Fibroblast of pulmonary artery (primary cell): ENCODE measurements at regions not wholly inside any gene's neighbourhood (a gene's known extent, or its start where the extent isn't known, plus 50 kb on each side); places are given as distances from the start of the nearest gene placed in this dataset.
"Not testable (repeated sequence)": the region's sequence is repeated elsewhere in the genome, so short reads cannot be mapped to it uniquely, and the experiment has no call there.

Experiments used
- DNase-seq: peaks from one replicate; pipeline ENCODE4 v3.0.0-alpha.2; 2010; ENCODE audit warnings: low read depth
- H3K4me3 ChIP-seq: replicated peaks from 2 replicates; pipeline ENCODE4 v1.5.1; 2011; ENCODE audit warnings: low read depth, mild to moderate bottlenecking, control low read depth, low read length, moderate library complexity
- TF ChIP-seq, protein P1 (sequence below): IDR thresholded peaks from 2 replicates; pipeline ENCODE4 v1.5.1; 2011; ENCODE audit warnings: mild to moderate bottlenecking, control low read depth, low read length, inconsistent platforms; ENCODE audit errors: missing control alignments

DNA sequence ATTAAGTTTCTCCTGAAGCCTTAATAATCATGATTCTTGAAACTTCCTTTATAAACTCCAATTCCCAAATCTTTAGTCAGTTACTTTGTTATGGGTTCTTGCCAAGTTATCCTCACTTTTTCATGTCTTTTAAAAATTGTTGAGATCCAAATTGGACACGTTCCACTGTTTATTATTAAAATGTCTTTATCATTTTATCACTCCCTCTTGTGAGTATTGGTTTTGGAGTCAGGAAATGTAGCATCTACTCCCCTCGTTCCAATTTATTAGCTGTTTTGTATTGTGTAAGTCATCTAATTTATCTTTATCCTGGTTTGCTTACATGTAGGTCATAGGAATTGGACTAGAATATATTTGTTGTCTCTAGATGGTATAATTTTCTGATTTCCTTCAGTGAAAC is 213.1 kb upstream of the SLC39A10 start:
- DNase-seq: no peak
- H3K4me3 ChIP-seq: no peak overlapping the region
- TF ChIP-seq, protein P1, sequence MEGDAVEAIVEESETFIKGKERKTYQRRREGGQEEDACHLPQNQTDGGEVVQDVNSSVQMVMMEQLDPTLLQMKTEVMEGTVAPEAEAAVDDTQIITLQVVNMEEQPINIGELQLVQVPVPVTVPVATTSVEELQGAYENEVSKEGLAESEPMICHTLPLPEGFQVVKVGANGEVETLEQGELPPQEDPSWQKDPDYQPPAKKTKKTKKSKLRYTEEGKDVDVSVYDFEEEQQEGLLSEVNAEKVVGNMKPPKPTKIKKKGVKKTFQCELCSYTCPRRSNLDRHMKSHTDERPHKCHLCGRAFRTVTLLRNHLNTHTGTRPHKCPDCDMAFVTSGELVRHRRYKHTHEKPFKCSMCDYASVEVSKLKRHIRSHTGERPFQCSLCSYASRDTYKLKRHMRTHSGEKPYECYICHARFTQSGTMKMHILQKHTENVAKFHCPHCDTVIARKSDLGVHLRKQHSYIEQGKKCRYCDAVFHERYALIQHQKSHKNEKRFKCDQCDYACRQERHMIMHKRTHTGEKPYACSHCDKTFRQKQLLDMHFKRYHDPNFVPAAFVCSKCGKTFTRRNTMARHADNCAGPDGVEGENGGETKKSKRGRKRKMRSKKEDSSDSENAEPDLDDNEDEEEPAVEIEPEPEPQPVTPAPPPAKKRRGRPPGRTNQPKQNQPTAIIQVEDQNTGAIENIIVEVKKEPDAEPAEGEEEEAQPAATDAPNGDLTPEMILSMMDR: no peak

DNA sequence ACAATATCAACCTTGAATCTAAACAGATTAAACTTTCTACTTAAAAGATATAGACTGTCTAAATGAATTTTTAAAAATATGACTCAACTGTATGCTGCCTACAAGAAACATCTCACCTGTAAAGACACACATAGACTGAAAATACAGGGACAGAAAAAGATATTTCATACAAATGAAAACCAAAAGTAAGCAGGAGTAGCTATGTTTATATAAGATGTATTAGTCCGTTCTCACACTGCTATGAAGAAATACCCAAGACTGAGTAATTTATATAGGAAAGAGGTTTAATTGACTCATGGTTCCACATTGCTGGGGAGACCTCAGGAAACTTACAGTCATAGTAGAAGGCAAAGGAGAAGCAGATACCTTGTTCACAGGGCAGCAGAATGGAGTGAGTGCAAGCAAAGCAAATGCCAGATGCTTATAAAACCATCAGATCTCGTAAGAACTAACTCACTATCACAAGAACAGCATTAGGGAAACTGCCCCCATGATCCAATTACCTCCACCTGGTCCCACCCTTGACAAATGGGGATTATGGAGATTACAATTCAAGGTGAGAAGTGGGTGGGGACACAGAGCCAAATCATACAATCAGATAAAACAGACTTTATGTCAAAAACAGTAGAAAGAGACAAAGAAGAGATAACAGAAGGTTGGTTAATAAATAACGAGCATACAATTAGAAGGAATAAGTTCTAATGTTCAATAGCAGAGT is 214.4 kb upstream of the SLC39A10 start:
- DNase-seq: no peak
- no peak overlapping the region for H3K4me3 ChIP-seq
- TF ChIP-seq, protein P1: no peak

DNA sequence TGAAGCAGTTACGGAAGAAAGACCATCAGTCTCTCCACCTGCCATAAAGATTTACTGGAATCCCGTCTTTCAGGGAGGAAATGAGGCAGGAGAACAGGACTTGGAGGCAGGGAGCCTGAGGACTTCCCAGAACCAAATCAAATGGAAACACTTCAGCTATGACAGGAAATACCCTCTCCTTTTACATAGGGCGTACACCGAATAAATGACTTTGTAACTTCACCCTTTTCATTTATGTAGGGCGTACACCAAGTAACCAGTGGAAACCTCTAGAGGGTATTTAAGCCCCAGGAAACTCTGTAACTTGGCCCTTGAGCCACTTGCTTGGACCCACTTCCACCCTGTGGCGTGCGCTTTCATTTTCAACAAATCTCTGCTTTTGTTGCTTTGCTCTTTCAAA is 218.3 kb upstream of the SLC39A10 start:
- no peak overlapping the region for H3K4me3 ChIP-seq
- DNase-seq: no peak
- TF ChIP-seq, protein P1: no peak

DNA sequence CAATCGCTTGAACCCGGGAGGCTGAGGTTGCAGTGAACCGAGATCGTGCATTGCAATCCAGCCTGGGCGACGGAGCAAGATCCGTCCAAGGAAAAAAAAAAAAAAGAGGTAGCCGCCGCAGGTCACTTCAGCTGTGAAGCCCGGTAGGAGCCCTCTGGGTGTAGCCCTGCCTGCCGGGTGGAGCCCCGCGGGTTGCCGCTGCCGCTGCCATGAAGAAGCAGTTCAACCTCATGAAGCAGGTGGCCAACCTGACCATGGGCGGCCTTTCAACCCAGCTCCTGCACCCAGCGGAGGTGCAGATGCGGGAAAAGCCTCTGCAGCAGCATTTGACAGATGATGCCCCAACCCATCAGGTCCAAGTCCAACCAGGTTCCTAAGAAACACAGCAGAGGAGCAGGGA is 219.5 kb upstream of the SLC39A10 start:
- H3K4me3 ChIP-seq: no peak overlapping the region
- DNase-seq: no peak
- TF ChIP-seq, protein P1: no peak

DNA sequence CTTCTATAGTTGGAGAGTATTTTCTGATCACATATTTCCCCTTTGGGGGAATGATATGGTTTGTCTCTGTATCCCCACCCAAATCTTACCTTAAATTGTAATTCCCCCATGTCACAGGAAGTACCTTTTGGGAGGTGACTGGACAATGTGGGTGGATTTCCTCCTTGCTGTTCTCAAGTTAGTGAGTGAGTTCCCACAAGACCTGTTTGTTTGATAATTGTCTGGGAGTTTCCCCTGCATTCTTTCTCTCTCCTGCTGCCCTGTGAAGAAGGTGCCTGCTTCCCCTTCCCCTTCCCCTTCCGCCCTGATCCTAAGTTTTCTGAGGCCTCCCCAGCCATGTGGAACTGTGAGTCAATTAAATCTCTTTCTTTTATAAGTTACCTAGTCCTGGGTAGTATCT is 222.7 kb upstream of the SLC39A10 start:
- no peak for DNase-seq
- TF ChIP-seq, protein P1: no peak
- no peak overlapping the region for H3K4me3 ChIP-seq

DNA sequence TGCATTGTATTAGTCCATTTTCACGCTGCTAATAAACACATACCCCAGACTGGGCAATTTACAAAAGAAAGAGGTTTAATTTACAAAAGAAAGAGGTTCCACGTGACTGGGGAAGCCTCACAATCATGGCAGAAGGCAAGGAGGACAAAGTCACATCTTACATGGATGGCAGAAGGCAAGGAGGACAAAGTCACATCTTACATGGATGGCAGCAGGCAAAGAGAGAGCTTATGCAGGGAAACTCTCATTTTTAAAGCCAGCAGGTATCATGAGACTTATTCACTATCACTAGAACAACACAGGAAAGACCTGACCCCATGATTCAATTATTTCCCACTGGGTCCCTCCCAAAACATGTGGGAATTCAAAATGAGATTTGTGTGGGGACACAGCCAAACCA is 223.3 kb upstream of the SLC39A10 start:
- DNase-seq, H3K4me3 ChIP-seq: not testable (repeated sequence)

DNA sequence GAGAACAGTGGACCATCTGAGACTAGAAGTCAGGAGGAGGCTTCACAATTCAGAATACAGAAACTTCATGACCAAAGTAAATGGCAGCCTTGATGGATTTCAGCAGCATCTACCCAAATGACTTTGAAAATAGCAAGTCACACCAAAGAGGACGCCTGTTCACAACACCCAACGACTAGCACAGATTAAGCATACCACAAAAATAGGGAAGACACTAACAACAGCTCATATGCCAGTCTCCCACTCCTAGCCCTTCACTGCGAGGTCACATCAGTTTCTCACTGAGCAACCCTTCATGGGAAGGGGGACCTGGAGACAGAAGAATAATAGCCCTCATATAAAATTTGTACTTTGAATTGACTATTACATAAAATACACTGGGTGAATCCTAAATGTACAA is 228.4 kb upstream of the SLC39A10 start:
- DNase-seq: no peak
- H3K4me3 ChIP-seq: no peak overlapping the region
- TF ChIP-seq, protein P1: no peak

DNA sequence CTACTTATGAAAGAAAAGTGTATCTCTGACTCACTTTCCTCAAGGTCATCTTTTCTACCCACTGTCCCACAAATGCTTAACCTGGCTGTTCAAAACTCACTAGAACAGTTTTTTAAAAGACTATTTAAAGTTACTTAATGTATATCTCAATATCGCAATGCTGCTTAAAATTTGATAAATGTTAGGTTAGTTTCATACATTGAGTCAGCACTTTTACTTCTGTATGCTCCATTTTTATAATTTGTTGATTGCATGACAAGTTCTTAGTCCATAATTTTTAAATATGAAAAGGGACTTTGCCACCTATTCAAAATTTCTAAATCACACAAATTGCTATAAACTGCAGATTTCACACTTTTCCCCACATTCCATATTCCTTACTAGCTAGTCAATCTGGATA is 231.7 kb upstream of the SLC39A10 start:
- no peak for DNase-seq
- H3K4me3 ChIP-seq: no peak overlapping the region
- TF ChIP-seq, protein P1: no peak
